SU-DHL-6 (cell line): ENCODE measurements at regions not wholly inside any gene's neighbourhood (a gene's known extent, or its start where the extent isn't known, plus 50 kb on each side); places are given as distances from the start of the nearest gene placed in this dataset.

Experiments used
- CTCF ChIP-seq: fragments of 200-600 bp; sonication (generic); IDR thresholded peaks from one replicate; pipeline ENCODE4 v1.5.1; 2017; ENCODE audit warnings: antibody characterized with exemption, mild to moderate bottlenecking, low read length, moderate library complexity; ENCODE audit not compliant: insufficient read depth, poor library complexity, severe bottlenecking
- EZH2phosphoT487 ChIP-seq: fragments of 200-600 bp; sonication (generic), shearing (Covaris generic); conservative IDR thresholded peaks from 2 replicates; pipeline ENCODE4 v1.6.1; 2018; ENCODE audit warnings: mild to moderate bottlenecking, antibody characterized with exemption, low read length, moderate library complexity, mixed read lengths

- TF ChIP-seq CTCF (no peak), EZH2phosphoT487 (no peak)
Measured at GRCh38 chr1:59078866-59079265, 218.0 kb upstream of the FGGY start.
